ENCODE measurements at regions not wholly inside any gene's neighbourhood (a gene's known extent, or its start where the extent isn't known, plus 50 kb on each side); places are given as distances from the start of the nearest gene placed in this dataset.
"Not testable (repeated sequence)": the region's sequence is repeated elsewhere in the genome, so short reads cannot be mapped to it uniquely, and the experiment has no call there.

- Histone ChIP-seq H3K4me1 (ENCODE audit: insufficient read depth, low read length) (no peaks in the 10 kb centered on the region), H3K27me3 (ENCODE audit: insufficient read depth, low read length) (no peaks in the 10 kb centered on the region), H3K9ac (ENCODE audit: low read depth, low read length) (no peak overlapping the region), H3K4me3 (ENCODE audit: low read length) (no peak overlapping the region), H3K36me3 (ENCODE audit: insufficient read depth, low read length) (no peaks in the 10 kb centered on the region), H3K9me3 (ENCODE audit: insufficient read depth, low read depth, low read length) (no peaks in the 10 kb centered on the region), H3K27ac (ENCODE audit: low read depth, low read length) (no peak overlapping the region)
- WGBS = 50% methylated on average over 2 of the region's 5 CpGs
Observed at GRCh38 chr3:21989341-21990042, 238.5 kb upstream of the ZNF385D start.

GRCh38 chr3:21991061-21991460, 240.1 kb upstream of the ZNF385D start:
- Histone ChIP-seq H3K4me3 (ENCODE audit: low read length) (no peak overlapping the region), H3K4me1 (ENCODE audit: insufficient read depth, low read length) (no peaks in the 10 kb centered on the region)

GRCh38 chr3:21995079-21995607, 244.1 kb upstream of the ZNF385D start:
- Histone ChIP-seq H3K9ac (ENCODE audit: low read depth, low read length) (no peak overlapping the region), H3K36me3 (ENCODE audit: insufficient read depth, low read length) (no peaks in the 10 kb centered on the region), H3K27ac (ENCODE audit: low read depth, low read length) (no peak overlapping the region), H3K9me3 (ENCODE audit: insufficient read depth, low read depth, low read length) (no peaks in the 10 kb centered on the region), H3K4me3 (ENCODE audit: low read length) (no peak overlapping the region), H3K27me3 (ENCODE audit: insufficient read depth, low read length) (no peaks in the 10 kb centered on the region), H3K4me1 (ENCODE audit: insufficient read depth, low read length) (no peaks in the 10 kb centered on the region)
- WGBS = 84% methylated on average over 2 of the region's 2 CpGs

More at GRCh38 chr3:21991061-21991460, 240.1 kb upstream of the ZNF385D start:
- H3K9me3 ChIP-seq (ENCODE audit: insufficient read depth, low read depth, low read length) = no peaks in the 10 kb centered on the region
- no peaks in the 10 kb centered on the region for H3K36me3 ChIP-seq (ENCODE audit: insufficient read depth, low read length)
- H3K27me3 ChIP-seq (ENCODE audit: insufficient read depth, low read length) = no peaks in the 10 kb centered on the region
- WGBS = 98% methylated on average over 2 of the region's 3 CpGs
- no peak overlapping the region for H3K27ac ChIP-seq (ENCODE audit: low read depth, low read length)
- H3K9ac ChIP-seq (ENCODE audit: low read depth, low read length) = no peak overlapping the region

GRCh38 chr3:22007368-22007767, 256.4 kb upstream of the ZNF385D start:
- WGBS = 96% methylated on average over 2 of the region's 2 CpGs
- Histone ChIP-seq H3K27me3 (ENCODE audit: insufficient read depth, low read length) (no peaks in the 10 kb centered on the region), H3K4me3 (ENCODE audit: low read length) (no peak overlapping the region), H3K36me3 (ENCODE audit: insufficient read depth, low read length) (no peaks in the 10 kb centered on the region), H3K9me3 (ENCODE audit: insufficient read depth, low read depth, low read length) (no peaks in the 10 kb centered on the region), H3K4me1 (ENCODE audit: insufficient read depth, low read length) (no peaks in the 10 kb centered on the region), H3K27ac (ENCODE audit: low read depth, low read length) (no peak overlapping the region), H3K9ac (ENCODE audit: low read depth, low read length) (no peak overlapping the region)

- H3K9me3 ChIP-seq (ENCODE audit: insufficient read depth, low read depth, low read length) = no peaks in the 10 kb centered on the region
- no peak overlapping the region for H3K4me3 ChIP-seq (ENCODE audit: low read length)
- H3K27me3 ChIP-seq (ENCODE audit: insufficient read depth, low read length) = no peaks in the 10 kb centered on the region
- no peaks in the 10 kb centered on the region for H3K36me3 ChIP-seq (ENCODE audit: insufficient read depth, low read length)
- H3K9ac ChIP-seq (ENCODE audit: low read depth, low read length) = no peak overlapping the region
- WGBS = no CpG with 5 or more reads among the region's 2 CpGs
- no peaks in the 10 kb centered on the region for H3K4me1 ChIP-seq (ENCODE audit: insufficient read depth, low read length)
- no peak overlapping the region for H3K27ac ChIP-seq (ENCODE audit: low read depth, low read length)
Observed at GRCh38 chr3:22010997-22011396, 260.0 kb upstream of the ZNF385D start.

- Histone ChIP-seq H3K4me1 (ENCODE audit: insufficient read depth, low read length) (no peaks in the 10 kb centered on the region), H3K36me3 (ENCODE audit: insufficient read depth, low read length) (no peaks in the 10 kb centered on the region), H3K9ac (ENCODE audit: low read depth, low read length) (no peak overlapping the region), H3K9me3 (ENCODE audit: insufficient read depth, low read depth, low read length) (no peaks in the 10 kb centered on the region), H3K27ac (ENCODE audit: low read depth, low read length) (no peak overlapping the region), H3K4me3 (ENCODE audit: low read length) (no peak overlapping the region), H3K27me3 (ENCODE audit: insufficient read depth, low read length) (no peaks in the 10 kb centered on the region)
Observed at GRCh38 chr3:22012471-22012870, 261.5 kb upstream of the ZNF385D start.

- WGBS = 94% methylated on average over 1 of the region's 1 CpG
- Histone ChIP-seq H3K27me3 (ENCODE audit: insufficient read depth, low read length) (no peaks in the 10 kb centered on the region), H3K4me3 (ENCODE audit: low read length) (no peak overlapping the region), H3K9me3 (ENCODE audit: insufficient read depth, low read depth, low read length) (no peaks in the 10 kb centered on the region), H3K4me1 (ENCODE audit: insufficient read depth, low read length) (no peaks in the 10 kb centered on the region), H3K27ac (ENCODE audit: low read depth, low read length) (no peak overlapping the region), H3K36me3 (ENCODE audit: insufficient read depth, low read length) (no peaks in the 10 kb centered on the region), H3K9ac (ENCODE audit: low read depth, low read length) (no peak overlapping the region)
Observed at GRCh38 chr3:22013641-22014040, 262.6 kb upstream of the ZNF385D start.

- Histone ChIP-seq H3K4me3 (ENCODE audit: low read length) (no peak overlapping the region), H3K36me3 (ENCODE audit: insufficient read depth, low read length) (no peaks in the 10 kb centered on the region), H3K27me3 (ENCODE audit: insufficient read depth, low read length) (no peaks in the 10 kb centered on the region), H3K4me1 (ENCODE audit: insufficient read depth, low read length) (no peaks in the 10 kb centered on the region), H3K27ac (ENCODE audit: low read depth, low read length) (no peak overlapping the region), H3K9me3 (ENCODE audit: insufficient read depth, low read depth, low read length) (no peaks in the 10 kb centered on the region), H3K9ac (ENCODE audit: low read depth, low read length) (no peak overlapping the region)
- WGBS = 89% methylated on average over 4 of the region's 4 CpGs
Observed at GRCh38 chr3:22016197-22016596, 265.2 kb upstream of the ZNF385D start.

GRCh38 chr3:22024638-22025037, 273.6 kb upstream of the ZNF385D start:
- H3K4me3 ChIP-seq (ENCODE audit: low read length); H3K9ac ChIP-seq (ENCODE audit: low read depth, low read length); H3K27ac ChIP-seq (ENCODE audit: low read depth, low read length); H3K36me3 ChIP-seq (ENCODE audit: insufficient read depth, low read length); H3K27me3 ChIP-seq (ENCODE audit: insufficient read depth, low read length); H3K4me1 ChIP-seq (ENCODE audit: insufficient read depth, low read length); H3K9me3 ChIP-seq (ENCODE audit: insufficient read depth, low read depth, low read length): not testable (repeated sequence)
- 94% methylated on average over 5 of the region's 5 CpGs for WGBS

GRCh38 chr3:22029480-22029879, 278.5 kb upstream of the ZNF385D start:
- no peak overlapping the region for H3K27ac ChIP-seq (ENCODE audit: low read depth, low read length)
- no peak overlapping the region for H3K4me3 ChIP-seq (ENCODE audit: low read length)
- H3K9me3 ChIP-seq (ENCODE audit: insufficient read depth, low read depth, low read length) = no peaks in the 10 kb centered on the region
- H3K9ac ChIP-seq (ENCODE audit: low read depth, low read length) = no peak overlapping the region
- no peaks in the 10 kb centered on the region for H3K4me1 ChIP-seq (ENCODE audit: insufficient read depth, low read length)
- H3K27me3 ChIP-seq (ENCODE audit: insufficient read depth, low read length) = no peaks in the 10 kb centered on the region
- H3K36me3 ChIP-seq (ENCODE audit: insufficient read depth, low read length) = no peaks in the 10 kb centered on the region
- 95% methylated on average over 2 of the region's 4 CpGs for WGBS

GRCh38 chr3:22039161-22039560, 288.2 kb upstream of the ZNF385D start:
- H3K27me3 ChIP-seq (ENCODE audit: insufficient read depth, low read length) = no peaks in the 10 kb centered on the region
- no peak overlapping the region for H3K27ac ChIP-seq (ENCODE audit: low read depth, low read length)
- H3K36me3 ChIP-seq (ENCODE audit: insufficient read depth, low read length) = no peaks in the 10 kb centered on the region
- H3K9me3 ChIP-seq (ENCODE audit: insufficient read depth, low read depth, low read length) = no peaks in the 10 kb centered on the region
- H3K4me1 ChIP-seq (ENCODE audit: insufficient read depth, low read length) = no peaks in the 10 kb centered on the region
- H3K4me3 ChIP-seq (ENCODE audit: low read length) = no peak overlapping the region
- H3K9ac ChIP-seq (ENCODE audit: low read depth, low read length) = no peak overlapping the region

GRCh38 chr3:22040150-22040549, 289.1 kb upstream of the ZNF385D start:
- Histone ChIP-seq H3K9ac (ENCODE audit: low read depth, low read length) (no peak overlapping the region), H3K36me3 (ENCODE audit: insufficient read depth, low read length) (no peaks in the 10 kb centered on the region), H3K27ac (ENCODE audit: low read depth, low read length) (no peak overlapping the region), H3K4me3 (ENCODE audit: low read length) (no peak overlapping the region), H3K27me3 (ENCODE audit: insufficient read depth, low read length) (no peaks in the 10 kb centered on the region), H3K4me1 (ENCODE audit: insufficient read depth, low read length) (0 out of 2 replicates have a peak, but pooled peaks cover 2% of the 10 kb centered on the region), H3K9me3 (ENCODE audit: insufficient read depth, low read depth, low read length) (no peaks in the 10 kb centered on the region)
- no CpG with 5 or more reads among the region's 1 CpG for WGBS
